HG03575 (cell line): ENCODE measurements at regions not wholly inside any gene's neighbourhood (a gene's known extent, or its start where the extent isn't known, plus 50 kb on each side); places are given as distances from the start of the nearest gene placed in this dataset.

Experiments used
- ATAC-seq: cut with Tn5 transposase; IDR thresholded peaks from one replicate; pipeline ENCODE4 v1.9.1; 2021; ENCODE audit not compliant: unreplicated experiment, insufficient number of reproducible peaks, low FRiP score; ENCODE audit errors: extremely low read depth

- ATAC-seq, result no peak
Measured at GRCh38 chr5:109917154-109917546, 227.4 kb downstream of the MAN2A1 start.

- no peak for ATAC-seq
Measured at GRCh38 chr5:109917966-109918365, 228.2 kb downstream of the MAN2A1 start.

DNA sequence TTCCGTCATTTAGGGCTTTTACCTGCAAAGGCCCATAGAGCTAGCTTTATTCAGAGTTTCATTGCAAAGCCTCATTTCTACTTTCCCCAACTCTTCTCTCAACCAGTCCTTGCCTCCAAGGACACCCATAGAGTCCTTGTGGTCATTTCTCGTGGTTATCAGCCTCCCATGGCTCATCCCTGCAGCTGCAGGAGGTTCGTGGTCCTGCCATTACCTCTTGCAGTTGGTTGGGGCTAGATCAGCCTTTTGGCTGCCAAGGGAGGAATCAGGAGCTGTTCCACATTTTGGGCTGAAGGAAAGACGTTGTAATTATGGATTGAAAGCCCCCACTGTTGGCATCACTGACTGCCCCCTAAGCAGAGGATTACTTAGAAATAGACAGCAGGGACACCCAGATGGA is 231.0 kb downstream of the MAN2A1 start:
- no peak for ATAC-seq

DNA sequence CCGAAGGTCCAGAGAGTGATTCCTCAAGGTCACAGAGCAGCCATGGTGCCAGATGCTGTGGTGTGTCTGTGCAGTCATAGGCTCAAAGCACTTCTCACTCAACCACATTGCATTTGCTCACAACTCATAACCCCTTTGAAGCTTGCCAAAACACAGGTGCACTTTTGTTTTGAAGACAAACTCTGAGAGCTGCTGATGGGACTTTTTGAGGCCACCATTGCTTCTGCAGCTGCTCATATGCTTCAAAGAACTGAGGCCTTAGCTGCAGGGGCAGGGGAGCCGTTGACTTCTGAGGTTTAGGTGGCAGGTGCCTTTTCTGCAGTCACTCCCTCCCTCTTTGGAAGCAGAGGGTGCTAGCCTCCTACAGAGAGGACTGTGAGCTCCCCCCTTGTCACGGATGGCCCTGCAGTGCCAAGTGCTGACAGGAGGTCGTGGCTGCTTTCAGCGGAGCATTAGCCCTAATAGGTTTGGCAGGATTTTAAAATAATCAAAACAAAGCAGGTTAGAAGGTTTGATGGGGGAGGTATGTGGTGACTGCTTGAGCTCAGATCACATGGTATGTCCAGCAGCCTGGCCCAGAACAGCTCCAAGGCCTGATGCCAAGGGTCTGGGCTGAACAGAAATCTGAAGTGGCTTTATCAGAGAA is 232.1 kb downstream of the MAN2A1 start:
- no peak for ATAC-seq

DNA sequence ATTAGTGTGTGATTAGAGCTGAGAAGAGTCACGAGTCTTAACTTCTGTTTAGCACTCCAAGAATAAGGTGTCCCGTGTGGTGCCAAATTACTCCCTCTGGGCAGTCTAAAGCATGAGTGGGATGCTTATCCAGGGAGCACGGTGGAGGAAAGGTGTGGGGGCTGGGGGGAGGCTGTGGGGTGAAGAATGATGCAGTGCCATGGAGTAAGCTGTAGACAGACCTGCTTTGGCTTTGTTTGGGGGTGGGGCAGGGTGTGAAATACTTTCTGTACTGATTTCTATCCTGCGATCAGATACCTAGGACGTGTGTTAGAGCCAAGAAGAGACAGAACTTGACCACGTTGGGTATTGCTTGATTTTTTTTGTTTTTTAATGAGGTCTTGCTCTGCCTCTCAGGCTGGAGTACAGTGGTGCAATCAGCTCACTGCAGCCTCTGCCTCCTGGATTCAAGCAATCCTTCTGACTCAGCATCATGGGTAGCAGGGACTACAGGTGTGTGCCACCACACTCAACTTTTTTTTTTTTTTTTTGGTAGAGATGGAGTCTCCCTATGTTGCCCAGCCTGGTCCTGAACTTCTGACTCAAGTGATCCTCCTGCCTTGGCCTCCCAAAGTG is 232.8 kb downstream of the MAN2A1 start:
- no peak for ATAC-seq

GRCh38 chr5:109923205-109923604 is 233.5 kb downstream of the MAN2A1 start:
- no peak for ATAC-seq

DNA sequence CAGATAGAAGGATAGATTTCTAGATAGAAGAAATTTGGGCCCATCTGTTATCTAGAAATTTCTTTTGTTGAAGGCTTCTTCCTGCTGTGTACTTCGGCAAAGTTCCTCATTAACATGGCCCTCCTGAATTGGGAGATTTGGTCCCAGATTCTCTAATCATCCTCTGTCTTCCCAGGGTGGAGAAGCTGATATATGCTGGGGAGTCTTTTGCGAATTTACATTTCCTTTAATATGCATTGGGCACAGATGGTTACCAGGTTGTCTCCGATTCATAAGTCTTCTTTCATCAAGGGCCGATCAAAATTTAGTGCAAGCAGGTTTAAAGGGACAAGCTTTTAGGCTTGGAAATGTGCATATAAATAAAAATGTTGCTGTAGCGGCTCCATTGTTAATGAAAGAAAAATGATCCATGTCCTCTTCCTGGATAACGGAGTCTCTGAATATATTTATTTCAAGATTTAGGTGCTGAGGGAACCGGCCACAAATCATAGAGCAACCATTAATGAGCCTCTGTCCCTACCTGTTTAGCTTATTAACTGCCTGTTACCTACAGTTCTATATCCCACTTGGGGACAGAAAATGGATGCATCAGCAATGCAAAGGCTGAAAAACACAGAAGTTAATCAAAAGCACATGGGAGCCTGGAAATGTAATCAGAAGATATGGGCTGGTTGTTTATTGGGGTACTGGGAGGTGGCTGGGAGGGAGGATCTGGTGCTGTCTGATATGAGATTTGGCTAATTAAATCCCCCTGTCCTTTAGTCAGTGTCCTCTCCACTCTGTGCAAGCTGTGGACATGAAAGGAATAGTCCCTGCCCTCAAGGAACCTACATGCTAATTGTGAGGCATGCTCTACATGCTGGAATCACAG is 234.7 kb downstream of the MAN2A1 start:
- ATAC-seq, result no peak

DNA sequence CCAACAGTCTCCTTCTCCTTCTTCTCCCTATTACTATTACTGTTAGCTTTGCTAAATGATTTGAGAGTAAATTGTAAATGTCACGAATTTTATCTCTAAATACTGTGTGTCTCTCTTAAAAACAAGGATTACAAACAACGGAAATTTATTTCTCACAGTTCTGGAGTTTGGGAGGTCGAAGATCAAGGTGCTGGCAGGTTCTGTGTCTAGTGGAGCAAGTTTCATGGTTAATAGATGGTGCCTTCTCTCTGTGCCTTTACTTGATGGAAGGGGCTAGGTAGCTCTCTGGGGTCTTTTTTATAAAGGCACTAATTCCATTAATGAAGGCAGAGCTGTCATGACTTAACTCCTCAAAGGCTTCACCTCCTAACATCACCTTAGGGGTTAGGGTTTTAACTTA is 237.9 kb downstream of the MAN2A1 start:
- no peak for ATAC-seq

DNA sequence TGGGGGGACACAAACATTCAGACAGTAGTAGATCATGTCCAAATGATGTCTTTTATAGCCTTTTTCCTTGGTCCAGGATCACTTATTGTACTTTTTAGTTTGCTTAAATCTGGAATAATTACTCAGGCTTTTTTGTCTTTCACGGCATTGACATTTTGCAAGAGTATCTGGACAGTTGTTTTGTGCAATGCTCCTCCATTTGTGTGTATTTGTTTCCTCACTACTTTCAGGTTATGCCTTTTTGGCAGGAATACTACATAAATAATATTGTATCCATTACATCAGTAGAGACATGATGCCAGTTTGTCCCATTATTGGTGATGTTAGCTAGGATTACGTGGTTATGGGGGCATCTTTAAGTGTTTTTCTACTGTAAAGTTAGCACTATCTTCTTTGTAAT is 238.3 kb downstream of the MAN2A1 start:
- no peak for ATAC-seq

- no peak for ATAC-seq
Measured at GRCh38 chr5:109928811-109929210, 239.1 kb downstream of the MAN2A1 start.

GRCh38 chr5:109929376-109929775 is 239.6 kb downstream of the MAN2A1 start:
- ATAC-seq, result no peak

- no peak for ATAC-seq
Measured at GRCh38 chr5:109929911-109930310, 240.2 kb downstream of the MAN2A1 start.

- no peak for ATAC-seq
Measured at GRCh38 chr5:109931049-109931780, 241.5 kb downstream of the MAN2A1 start.

- no peak for ATAC-seq
Measured at GRCh38 chr5:109935833-109936490, 246.2 kb downstream of the MAN2A1 start.

GRCh38 chr5:109936996-109937395 is 247.3 kb downstream of the MAN2A1 start:
- ATAC-seq, result no peak

DNA sequence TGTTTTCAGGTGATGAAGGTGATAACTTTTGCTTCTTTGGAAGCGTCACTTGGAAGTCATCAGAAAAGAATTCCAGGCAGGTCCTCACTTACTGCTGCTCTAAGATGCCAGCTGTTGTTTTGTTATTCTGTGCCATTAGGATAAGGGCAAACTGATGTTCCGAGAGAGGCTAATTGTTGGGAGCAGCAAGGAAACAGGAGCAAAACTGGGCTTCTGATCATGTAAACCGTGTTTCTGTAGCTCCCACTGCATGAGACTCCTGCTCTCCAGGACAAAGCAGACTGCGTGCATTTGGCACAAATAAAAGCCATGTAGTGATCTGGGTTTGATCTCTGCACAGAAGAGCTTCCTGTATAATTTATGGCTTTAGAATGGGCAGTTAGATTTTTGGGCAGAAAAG is 248.2 kb downstream of the MAN2A1 start:
- ATAC-seq, result no peak

GRCh38 chr5:109938453-109938852 is 248.7 kb downstream of the MAN2A1 start:
- ATAC-seq, result no peak

GRCh38 chr5:109939116-109939682 is 249.5 kb downstream of the MAN2A1 start:
- ATAC-seq, result no peak

GRCh38 chr5:109942646-109943045 is 252.9 kb downstream of the MAN2A1 start:
- no peak for ATAC-seq
